Thyroid gland (tissue), 4 donors: ENCODE measurements at regions not wholly inside any gene's neighbourhood (a gene's known extent, or its start where the extent isn't known, plus 50 kb on each side); places are given as distances from the start of the nearest gene placed in this dataset.

Experiments used
- DNase-seq, 2 donors: peaks; one replicate each; pipeline ENCODE4 v3.0.0-alpha.2; 2019
- H3K27ac ChIP-seq, 3 donors: fragments of 200-600 bp; sonication (generic); 1 replicate in 2 of 3; 2 replicates in 1 of 3; pipeline ENCODE4 v1.5.1; 2016 to 2019; ENCODE audit warnings: mild to moderate bottlenecking in 1 of 3, moderate library complexity in 1 of 3
- H3K27me3 ChIP-seq: fragments of 200-600 bp; sonication (generic); one replicate; pipeline ENCODE4 v1.5.1; 2019
- H3K36me3 ChIP-seq, 2 donors: fragments of 200-600 bp; sonication (generic); one replicate each; pipeline ENCODE4 v1.5.1; 2016 to 2019
- H3K4me1 ChIP-seq, 2 donors: fragments of 200-600 bp; sonication (generic); one replicate each; pipeline ENCODE4 v1.5.1; 2017 to 2019
- H3K4me3 ChIP-seq, 3 donors: fragments of 200-600 bp; sonication (generic); replicated peaks in 1 of 3; 1 replicate in 2 of 3; 2 replicates in 1 of 3; pipeline ENCODE4 v1.5.1; 2016; ENCODE audit warnings: mild to moderate bottlenecking in 1 of 3
- H3K9me3 ChIP-seq: fragments of 200-600 bp; sonication (generic); one replicate; pipeline ENCODE4 v1.5.1; 2017
- CTCF ChIP-seq, 6 experiments: fragments of 200-600 bp in 3 of 6; fragments of 450-650 bp in 3 of 6; sonication (generic) in 3 of 6; IDR thresholded peaks; one replicate each; pipeline ENCODE4 v1.5.1; 2016 to 2019; ENCODE audit warnings: antibody characterized with exemption in 6 of 6, mild to moderate bottlenecking in 2 of 6, inconsistent platforms in 1 of 6, moderate library complexity in 1 of 6
- POLR2A ChIP-seq, 2 donors: fragments of 450-650 bp; IDR thresholded peaks; one replicate each; pipeline ENCODE4 v1.6.1; 2017; ENCODE audit warnings: antibody characterized with exemption in 2 of 2, mild to moderate bottlenecking in 2 of 2, moderate library complexity in 1 of 2
- WGBS, 2 donors: methylation state at CpG; one replicate each; pipeline ENCODE4 v1.1.5; 2017; 5-methylcytosine and 5-hydroxymethylcytosine counted together
- intact Hi-C: fragments of 100-400 bp; cut with DNase I; formaldehyde crosslinking; loops from one replicate; pipeline ENCODE4 v1.15.1; 2023

- no peaks in the 10 kb centered on the region for H3K4me1 ChIP-seq
- no peaks in the 10 kb centered on the region for H3K27me3 ChIP-seq
- TF ChIP-seq CTCF (IDR thresholded peaks at IDR 0.05): no peak
- TF ChIP-seq POLR2A (IDR thresholded peaks at IDR 0.05): no peak
- no peak for DNase-seq
- no peak overlapping the region for H3K27ac ChIP-seq
- no peaks in the 10 kb centered on the region for H3K9me3 ChIP-seq
- WGBS, 2 donors: 92 to 93% methylated on average over 3 of the region's 3 CpGs
- intact Hi-C loops: no loop called here
- no peak overlapping the region for H3K4me3 ChIP-seq
- no peaks in the 10 kb centered on the region for H3K36me3 ChIP-seq
Measured at GRCh38 chr10:64547168-64547567, 1026.0 kb downstream of the REEP3 start.

- H3K36me3 ChIP-seq: no peaks in the 10 kb centered on the region
- TF ChIP-seq CTCF (IDR thresholded peaks at IDR 0.05) (no peak), POLR2A (IDR thresholded peaks at IDR 0.05) (no peak)
- no peaks in the 10 kb centered on the region for H3K27me3 ChIP-seq
- no peak overlapping the region for H3K27ac ChIP-seq
- no peak overlapping the region for H3K4me3 ChIP-seq
- no peaks in the 10 kb centered on the region for H3K4me1 ChIP-seq
- intact Hi-C loops: no loop called here
- DNase-seq: no peak
- no peaks in the 10 kb centered on the region for H3K9me3 ChIP-seq
- 62 to 83% methylated on average over 5 of the region's 5 CpGs for WGBS, 2 donors
Measured at GRCh38 chr10:64555666-64556065, 1034.5 kb downstream of the REEP3 start.

GRCh38 chr10:64558094-64558835 is 1037.1 kb downstream of the REEP3 start:
- Histone ChIP-seq H3K9me3 (no peaks in the 10 kb centered on the region), H3K27me3 (no peaks in the 10 kb centered on the region), H3K4me3 (no peak overlapping the region), H3K4me1 (no peaks in the 10 kb centered on the region), H3K27ac (no peak overlapping the region), H3K36me3 (no peaks in the 10 kb centered on the region)
- no peak for DNase-seq
- 77 to 90% methylated on average over 5 of the region's 5 CpGs for WGBS, 2 donors
- intact Hi-C loops: no loop called here
- TF ChIP-seq CTCF (IDR thresholded peaks at IDR 0.05): no peak
- TF ChIP-seq POLR2A (IDR thresholded peaks at IDR 0.05): no peak

GRCh38 chr10:64571056-64571455 is 1049.9 kb downstream of the REEP3 start:
- Histone ChIP-seq H3K27ac (no peak overlapping the region), H3K4me3 (no peak overlapping the region), H3K4me1 (no peaks in the 10 kb centered on the region), H3K27me3 (no peaks in the 10 kb centered on the region), H3K36me3 (no peaks in the 10 kb centered on the region), H3K9me3 (no peaks in the 10 kb centered on the region)
- WGBS, 2 donors: 83 to 84% methylated on average over 1 of the region's 1 CpG
- DNase-seq: no peak
- intact Hi-C loops: no loop called here
- no peak for TF ChIP-seq POLR2A (IDR thresholded peaks at IDR 0.05)
- no peak for TF ChIP-seq CTCF (IDR thresholded peaks at IDR 0.05)

GRCh38 chr10:64573623-64574325 is 1052.6 kb downstream of the REEP3 start:
- 73 to 76% methylated on average over 1 of the region's 1 CpG for WGBS, 2 donors
- DNase-seq: no peak
- Histone ChIP-seq H3K4me1 (no peaks in the 10 kb centered on the region), H3K27me3 (no peaks in the 10 kb centered on the region), H3K36me3 (no peaks in the 10 kb centered on the region), H3K27ac (no peak overlapping the region), H3K4me3 (no peak overlapping the region), H3K9me3 (no peaks in the 10 kb centered on the region)
- no peak for TF ChIP-seq POLR2A (IDR thresholded peaks at IDR 0.05)
- intact Hi-C loops: no loop called here
